ENCODE measurements at regions not wholly inside any gene's neighbourhood (a gene's known extent, or its start where the extent isn't known, plus 50 kb on each side); places are given as distances from the start of the nearest gene placed in this dataset.

DNA sequence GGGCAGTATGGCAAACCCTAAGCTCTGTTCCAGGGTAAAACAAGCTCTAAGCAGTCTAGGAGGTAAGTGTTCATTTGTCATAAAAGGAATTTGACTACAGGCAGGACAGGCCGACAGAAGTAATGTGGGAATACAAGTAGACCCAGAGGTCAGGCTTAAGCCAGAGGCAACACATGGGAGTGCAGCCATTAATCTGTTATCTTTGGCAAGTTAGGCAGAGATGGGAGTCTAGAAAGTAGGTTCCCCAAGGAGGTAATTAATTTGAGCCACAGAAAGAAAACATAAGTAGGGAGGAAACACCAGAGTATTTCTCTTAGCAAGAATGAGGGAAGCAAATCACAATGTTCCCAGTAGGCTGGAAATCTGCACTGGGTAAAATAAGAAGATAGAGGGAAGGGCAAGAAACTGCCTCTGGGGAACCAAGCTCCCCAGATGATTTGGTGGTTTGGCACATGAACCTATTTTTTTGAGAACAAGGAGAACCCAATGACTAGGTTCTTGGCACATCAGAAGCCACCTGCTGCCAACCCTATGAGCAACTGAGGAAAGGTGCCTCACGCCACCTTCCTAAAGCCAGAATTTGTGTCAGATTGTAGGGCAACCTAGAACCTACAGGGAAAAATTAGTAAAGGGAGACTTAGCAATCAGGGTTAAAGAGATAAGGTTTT is 636.4 kb upstream of the PLXNA2 start:
- TF ChIP-seq, protein P1, sequence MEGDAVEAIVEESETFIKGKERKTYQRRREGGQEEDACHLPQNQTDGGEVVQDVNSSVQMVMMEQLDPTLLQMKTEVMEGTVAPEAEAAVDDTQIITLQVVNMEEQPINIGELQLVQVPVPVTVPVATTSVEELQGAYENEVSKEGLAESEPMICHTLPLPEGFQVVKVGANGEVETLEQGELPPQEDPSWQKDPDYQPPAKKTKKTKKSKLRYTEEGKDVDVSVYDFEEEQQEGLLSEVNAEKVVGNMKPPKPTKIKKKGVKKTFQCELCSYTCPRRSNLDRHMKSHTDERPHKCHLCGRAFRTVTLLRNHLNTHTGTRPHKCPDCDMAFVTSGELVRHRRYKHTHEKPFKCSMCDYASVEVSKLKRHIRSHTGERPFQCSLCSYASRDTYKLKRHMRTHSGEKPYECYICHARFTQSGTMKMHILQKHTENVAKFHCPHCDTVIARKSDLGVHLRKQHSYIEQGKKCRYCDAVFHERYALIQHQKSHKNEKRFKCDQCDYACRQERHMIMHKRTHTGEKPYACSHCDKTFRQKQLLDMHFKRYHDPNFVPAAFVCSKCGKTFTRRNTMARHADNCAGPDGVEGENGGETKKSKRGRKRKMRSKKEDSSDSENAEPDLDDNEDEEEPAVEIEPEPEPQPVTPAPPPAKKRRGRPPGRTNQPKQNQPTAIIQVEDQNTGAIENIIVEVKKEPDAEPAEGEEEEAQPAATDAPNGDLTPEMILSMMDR (IDR thresholded peaks at IDR 0.05): no peak
- no peak for TF ChIP-seq POLR2AphosphoS5 (IDR thresholded peaks at IDR 0.05)
- TF ChIP-seq EP300 (IDR thresholded peaks at IDR 0.05): no peak
- TF ChIP-seq POLR2A (IDR thresholded peaks at IDR 0.05; ENCODE audit: low read depth): no peak
- DNase-seq (ENCODE audit: extremely low spot score): no peak
- Histone ChIP-seq H3K4me3 (no peak overlapping the region), H3K27ac (replicated peaks in 1 of 4) (no peak overlapping the region), H3K9me3 (no peaks in the 10 kb centered on the region), H3K4me1 (no peaks in the 10 kb centered on the region), H3K27me3 (no peaks in the 10 kb centered on the region), H3K36me3 (no peaks in the 10 kb centered on the region)
- 56% methylated on average over 2 of the region's 2 CpGs for WGBS
- intact Hi-C loops (cut with DNase I): no loop called here

DNA sequence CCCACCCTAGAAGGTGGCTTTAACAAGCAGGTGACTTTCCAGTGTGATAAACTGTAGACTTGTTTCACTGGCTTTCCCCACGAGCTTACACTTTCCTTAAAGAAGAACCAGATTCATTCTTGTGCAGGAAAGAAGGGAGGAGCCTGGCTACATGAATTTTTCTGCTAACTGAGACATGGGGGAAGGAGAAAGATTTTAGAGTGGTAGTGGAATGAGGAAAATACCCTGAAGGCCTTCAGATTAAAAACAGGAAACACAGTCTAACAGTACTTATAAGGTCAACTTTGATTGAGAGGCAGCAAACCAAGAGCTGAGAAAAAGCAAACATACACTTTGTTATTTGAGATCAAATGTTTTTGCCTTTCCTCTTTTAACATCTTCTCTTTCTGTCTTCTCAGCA is 640.9 kb upstream of the PLXNA2 start:
- intact Hi-C loops (cut with DNase I): no loop called here
- Histone ChIP-seq H3K4me1 (no peaks in the 10 kb centered on the region), H3K27ac (replicated peaks in 1 of 4) (no peak overlapping the region), H3K9me3 (no peaks in the 10 kb centered on the region), H3K27me3 (no peaks in the 10 kb centered on the region), H3K36me3 (no peaks in the 10 kb centered on the region), H3K4me3 (no peak overlapping the region)
- 50% methylated on average over 1 of the region's 1 CpG for WGBS
- TF ChIP-seq POLR2A (IDR thresholded peaks at IDR 0.05; ENCODE audit: low read depth): no peak
- TF ChIP-seq, protein P1 (IDR thresholded peaks at IDR 0.05): no peak
- TF ChIP-seq POLR2AphosphoS5 (IDR thresholded peaks at IDR 0.05): no peak
- TF ChIP-seq EP300 (IDR thresholded peaks at IDR 0.05): no peak
- DNase-seq (ENCODE audit: extremely low spot score): no peak

DNA sequence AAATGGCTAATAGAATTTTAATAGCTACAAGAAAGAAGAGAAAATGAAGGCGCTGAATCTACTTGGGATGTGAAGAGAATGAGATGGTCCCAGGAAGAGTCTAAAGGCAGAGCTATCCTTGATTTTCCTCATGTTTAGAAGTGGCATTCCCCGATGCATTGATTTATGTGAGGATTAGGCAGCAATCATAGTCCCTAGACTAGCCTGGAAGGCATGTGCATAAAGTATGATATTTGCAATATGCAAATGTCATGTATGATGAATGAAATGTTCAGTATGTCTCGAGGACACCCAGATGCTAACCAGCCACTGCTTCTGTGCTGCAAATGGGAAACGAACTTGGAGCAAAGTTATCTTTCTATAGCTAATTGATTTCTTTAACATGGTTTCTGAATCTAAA is 641.5 kb upstream of the PLXNA2 start:
- Histone ChIP-seq H3K4me3 (no peak overlapping the region), H3K36me3 (no peaks in the 10 kb centered on the region), H3K4me1 (no peaks in the 10 kb centered on the region), H3K27me3 (no peaks in the 10 kb centered on the region), H3K9me3 (no peaks in the 10 kb centered on the region), H3K27ac (replicated peaks in 1 of 4) (no peak overlapping the region)
- intact Hi-C loops (cut with DNase I): no loop called here
- TF ChIP-seq POLR2AphosphoS5 (IDR thresholded peaks at IDR 0.05): no peak
- TF ChIP-seq, protein P1 (IDR thresholded peaks at IDR 0.05): no peak
- no peak for TF ChIP-seq POLR2A (IDR thresholded peaks at IDR 0.05; ENCODE audit: low read depth)
- no peak for TF ChIP-seq EP300 (IDR thresholded peaks at IDR 0.05)
- 79% methylated on average over 4 of the region's 4 CpGs for WGBS
- DNase-seq (ENCODE audit: extremely low spot score): no peak

DNA sequence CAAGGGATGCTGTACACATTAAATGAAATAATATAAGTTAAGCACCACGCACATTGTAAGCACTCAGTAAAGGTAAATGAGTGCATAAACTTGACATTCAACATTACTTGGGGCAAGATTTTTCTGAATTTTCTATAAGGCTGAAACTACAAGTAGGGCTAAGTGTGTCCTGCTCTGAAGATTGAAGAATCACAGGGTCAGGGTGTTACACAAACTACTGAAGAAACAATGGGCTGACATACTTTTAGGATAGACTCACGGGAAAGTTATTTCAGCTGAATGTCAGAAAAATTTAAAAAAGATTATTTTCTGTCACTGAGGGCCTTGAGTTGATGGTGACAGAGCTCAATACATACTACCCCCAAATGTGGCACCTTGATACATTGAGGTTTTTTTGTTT is 644.2 kb upstream of the PLXNA2 start:
- no peaks in the 10 kb centered on the region for H3K9me3 ChIP-seq
- no peaks in the 10 kb centered on the region for H3K4me1 ChIP-seq
- intact Hi-C loops (cut with DNase I): no loop called here
- TF ChIP-seq POLR2AphosphoS5 (IDR thresholded peaks at IDR 0.05): no peak
- no peak for TF ChIP-seq EP300 (IDR thresholded peaks at IDR 0.05)
- TF ChIP-seq, protein P1 (IDR thresholded peaks at IDR 0.05): no peak
- no peak for TF ChIP-seq POLR2A (IDR thresholded peaks at IDR 0.05; ENCODE audit: low read depth)
- no peak overlapping the region for H3K27ac ChIP-seq (replicated peaks in 1 of 4)
- no peaks in the 10 kb centered on the region for H3K36me3 ChIP-seq
- DNase-seq (ENCODE audit: extremely low spot score): no peak
- H3K4me3 ChIP-seq: no peak overlapping the region
- no peaks in the 10 kb centered on the region for H3K27me3 ChIP-seq
- 92% methylated on average over 2 of the region's 2 CpGs for WGBS

DNA sequence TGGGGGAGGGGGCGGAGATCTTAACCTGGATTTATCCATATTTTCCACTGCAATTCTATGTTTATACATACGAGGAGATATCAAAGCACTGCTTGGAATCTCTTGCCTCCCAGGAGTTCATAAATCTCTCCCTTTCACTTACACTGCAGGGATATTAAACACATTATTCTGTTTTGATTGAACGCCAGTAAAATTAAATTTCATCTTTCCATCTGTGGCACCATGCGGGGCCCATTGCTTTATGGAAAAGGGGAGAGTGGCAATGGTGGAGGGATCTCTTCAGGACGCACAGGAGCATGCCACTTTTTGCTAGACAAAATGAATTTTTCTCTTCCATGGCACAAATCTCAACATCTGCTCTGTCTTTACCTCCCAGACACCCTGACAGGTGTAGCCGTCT is 648.0 kb upstream of the PLXNA2 start:
- intact Hi-C loops (cut with DNase I): no loop called here
- no peak for DNase-seq (ENCODE audit: extremely low spot score)
- no peaks in the 10 kb centered on the region for H3K4me1 ChIP-seq
- H3K36me3 ChIP-seq: no peaks in the 10 kb centered on the region
- WGBS: 52% methylated on average over 6 of the region's 6 CpGs
- H3K9me3 ChIP-seq: no peaks in the 10 kb centered on the region
- H3K27me3 ChIP-seq: no peaks in the 10 kb centered on the region
- H3K27ac ChIP-seq (replicated peaks in 1 of 4): no peak overlapping the region
- TF ChIP-seq POLR2AphosphoS5 (IDR thresholded peaks at IDR 0.05) (no peak), EP300 (IDR thresholded peaks at IDR 0.05) (no peak), POLR2A (IDR thresholded peaks at IDR 0.05; ENCODE audit: low read depth) (no peak)
- TF ChIP-seq, protein P1 (IDR thresholded peaks at IDR 0.05): no peak
- no peak overlapping the region for H3K4me3 ChIP-seq
